NOMO-1 treated with dmso at 0.1 percent for 144 hours (cell line): ENCODE measurements at regions not wholly inside any gene's neighbourhood (a gene's known extent, or its start where the extent isn't known, plus 50 kb on each side); places are given as distances from the start of the nearest gene placed in this dataset.
A peak's percentile ranks its signal among the peaks of the same experiment; 100 is the strongest.
"Not testable (repeated sequence)": the region's sequence is repeated elsewhere in the genome, so short reads cannot be mapped to it uniquely, and the experiment has no call there.

Experiments
- DNase-seq: peaks from one replicate; lab custom pipeline; 2025; ENCODE audit not compliant: unreplicated experiment; lab: John Stamatoyannopoulos, UW

GRCh38 chr21:39004634-39005501 is 178.4 kb downstream of the PSMG1 start:
- DNase-seq, result peak; percentile 30

DNA sequence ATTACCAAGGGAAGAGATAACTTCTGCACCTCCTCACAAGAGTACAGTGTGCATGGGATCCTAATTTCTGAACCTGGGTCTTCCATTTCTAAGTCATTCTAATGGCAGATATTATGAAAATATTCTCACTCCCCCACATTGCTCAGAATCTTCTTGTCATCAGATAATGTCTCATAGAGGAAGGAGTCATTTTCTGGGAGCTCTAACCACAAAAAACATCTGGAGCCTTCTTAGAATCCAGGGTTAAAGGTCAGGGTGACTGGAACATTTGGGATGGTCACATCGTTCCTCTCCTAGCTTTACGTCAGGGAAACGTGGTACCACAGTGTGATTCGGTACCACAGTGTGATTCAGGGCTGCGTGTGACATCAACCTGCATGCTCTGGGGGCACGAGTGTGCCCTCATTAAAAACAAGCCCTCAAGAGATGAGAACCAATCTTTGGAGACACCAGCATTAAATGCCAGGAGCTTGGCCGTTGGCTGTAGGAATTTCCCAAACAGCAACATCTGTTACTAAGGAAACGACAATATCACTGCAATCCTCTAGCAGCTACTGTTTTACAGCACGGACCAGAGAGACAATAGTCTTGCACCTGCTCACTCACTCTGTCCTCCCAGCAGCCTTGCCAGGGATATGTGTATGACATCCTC is 179.1 kb downstream of the PSMG1 start:
- DNase-seq, result no peak

DNA sequence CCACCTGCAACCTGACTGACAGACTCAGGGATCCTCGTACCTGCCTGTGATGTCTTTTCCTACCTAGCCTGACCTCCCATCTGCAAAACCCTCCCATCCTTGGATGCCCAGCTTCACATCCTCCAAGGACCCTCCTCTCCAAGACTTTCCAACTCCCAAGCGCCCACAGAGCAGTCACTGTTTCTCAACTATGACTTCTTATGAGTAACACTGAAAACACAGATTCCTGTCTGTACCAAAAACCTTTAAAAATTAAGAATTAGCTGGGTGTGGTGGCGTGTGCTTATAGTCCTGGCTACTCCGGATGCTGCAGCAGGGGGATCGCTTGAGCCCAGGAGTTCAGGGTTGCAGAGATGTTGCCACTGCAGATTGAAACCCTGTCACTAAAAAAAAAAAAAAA is 181.9 kb downstream of the PSMG1 start:
- no peak for DNase-seq

DNA sequence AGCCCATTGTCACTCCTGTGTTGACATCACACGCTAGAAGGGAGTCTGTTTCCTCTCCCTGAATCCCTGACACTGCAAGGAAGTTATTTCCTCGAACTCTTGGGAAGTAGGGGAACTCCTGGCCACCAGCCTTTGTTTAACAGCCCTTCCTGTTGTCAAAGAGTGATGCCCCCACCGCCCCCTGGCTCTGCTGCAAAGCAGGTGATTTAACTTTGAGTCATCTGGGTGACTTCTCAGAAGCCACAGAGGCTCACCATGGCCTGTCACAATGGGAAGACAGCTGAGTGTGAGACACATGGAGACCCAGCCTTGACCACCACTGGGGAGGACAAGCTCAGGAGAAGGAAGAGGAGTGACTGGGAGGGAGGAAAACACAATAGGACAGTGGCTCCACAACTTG is 182.8 kb downstream of the PSMG1 start:
- no peak for DNase-seq

- peak; percentile 71 for DNase-seq
Measured at GRCh38 chr21:38999161-38999560, 184.1 kb downstream of the PSMG1 start.

DNA sequence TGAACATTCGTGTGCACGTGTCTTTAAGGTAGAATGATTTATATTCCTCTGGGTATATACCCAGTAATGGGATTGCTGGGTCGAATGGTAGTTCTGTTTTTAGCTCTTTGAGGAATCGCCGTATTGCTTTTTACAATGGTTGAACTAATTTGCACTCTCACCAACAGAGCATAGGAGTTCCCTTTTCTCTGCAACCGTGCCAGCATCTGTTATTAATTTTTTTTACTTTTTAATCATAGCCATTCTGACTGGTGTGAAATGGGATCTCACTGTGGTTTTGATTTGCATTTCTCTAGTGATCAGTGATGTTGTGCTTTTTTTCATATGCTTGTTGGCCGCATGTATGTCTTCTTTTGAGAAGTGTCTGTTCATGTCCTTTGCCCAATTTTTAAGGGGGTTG is 185.0 kb downstream of the PSMG1 start:
- not testable (repeated sequence) for DNase-seq

DNA sequence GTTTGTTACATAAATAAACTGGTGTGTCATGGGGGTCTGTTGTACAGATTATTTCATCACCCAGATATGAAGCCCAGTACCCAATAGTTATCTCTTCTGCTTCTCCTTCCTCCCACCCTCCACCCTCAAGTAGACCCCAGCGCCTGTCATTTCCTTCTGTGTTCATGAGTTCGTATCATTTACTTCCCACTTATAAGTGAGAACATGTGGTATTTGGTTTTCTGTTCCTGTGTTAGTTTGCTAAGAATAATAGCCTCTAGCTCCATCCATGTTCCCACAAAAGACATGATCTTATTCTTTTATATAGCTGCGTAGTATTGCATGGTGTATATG is 185.4 kb downstream of the PSMG1 start:
- DNase-seq, result not testable (repeated sequence)

DNA sequence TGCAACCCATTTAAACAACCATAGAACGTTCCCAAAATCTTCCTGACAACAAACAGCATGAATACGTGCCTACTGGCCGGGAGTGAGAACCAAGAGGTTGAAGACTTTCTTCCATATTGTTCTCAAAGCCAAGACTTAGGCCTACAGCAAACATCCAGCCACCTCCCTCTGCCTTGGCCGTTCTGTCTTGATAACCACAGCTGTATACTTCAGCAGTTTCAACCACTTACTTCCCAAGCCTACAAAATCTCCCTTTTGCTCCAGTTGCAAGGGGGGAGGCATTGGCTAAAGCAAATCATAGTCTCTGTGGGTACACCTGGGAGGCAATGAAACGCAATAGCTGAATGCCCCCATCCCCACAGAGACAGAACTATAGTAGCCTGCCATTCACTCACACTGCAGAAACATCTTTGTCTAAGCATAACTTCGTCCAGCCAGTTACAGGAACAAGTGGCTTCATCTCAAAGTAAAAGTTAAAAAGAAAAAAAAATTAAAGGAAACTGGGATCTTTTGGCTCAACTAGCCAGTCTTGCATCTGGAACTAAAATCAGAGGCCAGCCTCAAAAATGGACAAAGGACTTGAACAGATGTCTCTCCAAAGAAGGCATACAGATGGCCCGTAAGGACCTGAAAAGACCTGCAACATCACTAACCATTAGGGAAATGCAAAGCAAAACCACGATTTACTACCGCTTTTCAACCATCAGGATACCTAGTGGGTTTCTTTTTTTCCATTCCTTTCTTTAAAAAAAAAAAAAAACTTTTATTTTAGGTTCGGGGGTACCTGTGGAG is 186.0 kb downstream of the PSMG1 start:
- no peak for DNase-seq

DNA sequence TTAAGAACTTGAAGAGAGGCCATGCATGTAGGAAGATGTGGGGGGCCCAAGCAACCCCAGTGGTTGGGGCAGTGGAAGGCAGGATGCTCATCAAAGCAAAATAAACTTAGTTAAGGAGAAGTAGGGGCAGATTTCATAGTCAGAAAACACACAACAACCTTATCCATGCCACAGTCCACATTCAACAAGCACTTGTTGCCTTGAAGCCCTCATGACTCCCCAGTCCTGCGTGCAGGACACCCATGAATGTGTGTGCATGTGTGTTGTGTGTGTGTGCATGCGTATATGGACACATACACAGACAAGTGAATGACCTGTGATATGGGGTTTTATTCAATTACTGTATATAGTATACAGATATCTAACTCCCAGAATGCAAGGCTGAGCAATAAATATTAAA is 186.9 kb downstream of the PSMG1 start:
- no peak for DNase-seq

- no peak for DNase-seq
Measured at GRCh38 chr21:38995731-38996130, 187.5 kb downstream of the PSMG1 start.

- no peak for DNase-seq
Measured at GRCh38 chr21:38995071-38995669, 188.1 kb downstream of the PSMG1 start.

- DNase-seq, result no peak
Measured at GRCh38 chr21:38994042-38994441, 188.3 kb downstream of the ETS2 start.

- no peak for DNase-seq
Measured at GRCh38 chr21:38993561-38993960, 187.8 kb downstream of the ETS2 start.

GRCh38 chr21:38992737-38993136 is 187.0 kb downstream of the ETS2 start:
- no peak for DNase-seq

DNA sequence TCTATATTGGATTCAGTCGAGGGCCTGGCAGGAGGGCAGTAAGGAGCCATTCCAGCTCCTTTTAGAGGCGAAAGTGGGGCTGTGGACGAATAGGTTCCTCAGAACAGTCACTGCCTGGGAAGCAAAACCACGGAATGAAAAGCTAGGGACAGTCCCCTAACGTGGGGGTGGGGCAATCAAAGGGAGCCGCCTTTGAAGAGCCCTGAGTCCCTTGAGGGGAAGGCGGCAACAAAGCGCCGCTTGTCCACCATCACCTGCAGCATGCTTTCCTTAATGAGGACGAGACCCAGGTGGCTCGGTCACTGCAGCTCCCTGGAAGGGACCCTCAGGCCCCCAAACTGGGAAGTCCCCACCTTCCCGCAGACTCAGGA is 184.7 kb downstream of the ETS2 start:
- no peak for DNase-seq

GRCh38 chr21:38989745-38990423 is 184.2 kb downstream of the ETS2 start:
- no peak for DNase-seq

DNA sequence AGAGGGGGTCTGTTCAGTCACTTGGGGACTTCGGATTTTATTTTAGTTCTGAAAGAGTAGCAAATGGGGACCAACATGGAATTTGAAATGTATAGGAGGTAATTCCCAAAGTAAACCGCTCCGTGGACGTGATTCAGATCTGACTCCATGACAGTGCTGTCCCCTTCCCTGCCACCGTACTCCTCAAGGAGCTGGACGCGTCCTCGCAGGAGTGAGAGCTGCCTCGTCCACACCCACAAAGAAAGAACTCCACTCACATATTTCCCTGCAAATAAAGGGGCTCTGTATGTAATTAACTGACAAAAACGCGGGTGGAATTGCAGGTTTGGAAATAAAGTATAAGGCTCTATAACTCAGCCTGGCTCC is 183.6 kb downstream of the ETS2 start:
- DNase-seq, result no peak

- DNase-seq, result no peak
Measured at GRCh38 chr21:38988509-38989378, 183.0 kb downstream of the ETS2 start.

GRCh38 chr21:38987633-38988508 is 182.1 kb downstream of the ETS2 start:
- no peak for DNase-seq
